ENCODE measurements at regions not wholly inside any gene's neighbourhood (a gene's known extent, or its start where the extent isn't known, plus 50 kb on each side); places are given as distances from the start of the nearest gene placed in this dataset.

DNA sequence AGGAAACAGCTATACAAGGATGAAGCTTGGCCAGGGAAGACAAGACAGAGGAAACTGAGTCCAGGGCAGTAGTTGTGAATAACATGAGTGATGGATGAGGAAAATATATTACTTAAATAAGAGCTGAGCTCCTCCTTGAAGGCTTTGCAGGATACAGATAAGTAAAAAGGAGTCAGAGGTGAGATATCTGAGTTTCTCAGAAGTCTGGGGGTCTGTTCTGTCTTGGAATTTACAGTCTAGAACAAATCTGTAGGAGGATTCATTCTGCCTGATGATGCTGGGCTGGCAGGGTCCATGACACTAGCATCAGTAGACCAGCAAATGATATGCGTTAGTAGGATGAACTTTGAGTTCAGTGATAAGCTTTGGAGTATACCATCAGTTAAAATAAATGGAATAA lies 266.1 kb upstream of the POGK start:
- TF ChIP-seq, protein P1, sequence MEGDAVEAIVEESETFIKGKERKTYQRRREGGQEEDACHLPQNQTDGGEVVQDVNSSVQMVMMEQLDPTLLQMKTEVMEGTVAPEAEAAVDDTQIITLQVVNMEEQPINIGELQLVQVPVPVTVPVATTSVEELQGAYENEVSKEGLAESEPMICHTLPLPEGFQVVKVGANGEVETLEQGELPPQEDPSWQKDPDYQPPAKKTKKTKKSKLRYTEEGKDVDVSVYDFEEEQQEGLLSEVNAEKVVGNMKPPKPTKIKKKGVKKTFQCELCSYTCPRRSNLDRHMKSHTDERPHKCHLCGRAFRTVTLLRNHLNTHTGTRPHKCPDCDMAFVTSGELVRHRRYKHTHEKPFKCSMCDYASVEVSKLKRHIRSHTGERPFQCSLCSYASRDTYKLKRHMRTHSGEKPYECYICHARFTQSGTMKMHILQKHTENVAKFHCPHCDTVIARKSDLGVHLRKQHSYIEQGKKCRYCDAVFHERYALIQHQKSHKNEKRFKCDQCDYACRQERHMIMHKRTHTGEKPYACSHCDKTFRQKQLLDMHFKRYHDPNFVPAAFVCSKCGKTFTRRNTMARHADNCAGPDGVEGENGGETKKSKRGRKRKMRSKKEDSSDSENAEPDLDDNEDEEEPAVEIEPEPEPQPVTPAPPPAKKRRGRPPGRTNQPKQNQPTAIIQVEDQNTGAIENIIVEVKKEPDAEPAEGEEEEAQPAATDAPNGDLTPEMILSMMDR (optimal IDR thresholded peaks at IDR 0.05 in 1 of 3, IDR thresholded peaks at IDR 0.05 in 1 of 3, conservative IDR thresholded peaks at IDR 0.05 in 1 of 3; ENCODE audit: extremely low read depth in 1 of 3, insufficient read depth in 2 of 3, low read length in 3 of 3), result no peak
- no peak for TF ChIP-seq EZH2 (IDR thresholded peaks at IDR 0.05; ENCODE audit: low read length)
